Left lung (tissue), 4 donors: ENCODE measurements at regions not wholly inside any gene's neighbourhood (a gene's known extent, or its start where the extent isn't known, plus 50 kb on each side); places are given as distances from the start of the nearest gene placed in this dataset.

Experiments used
- ATAC-seq: fragments of 200-7000 bp; cut with Tn5 transposase; one replicate; pipeline ENCODE4 v1.9.1; 2020; ENCODE audit warnings: moderate library complexity
- DNase-seq, 4 donors: peaks; one replicate each; pipeline ENCODE4 v3.0.0-alpha.2; 2013 to 2020
- H3K27ac ChIP-seq, 2 donors: fragments of 200-600 bp; sonication (generic) in 1 of 2; one replicate each; pipeline versions ENCODE4 v1.5.0 to v1.8.0; 2020 to 2021
- H3K27me3 ChIP-seq, 2 donors: fragments of 200-600 bp; sonication (generic) in 1 of 2; one replicate each; pipeline versions ENCODE4 v1.5.0 to v1.8.0; 2020 to 2021
- H3K36me3 ChIP-seq, 2 donors: fragments of 200-600 bp; sonication (generic) in 1 of 2; one replicate each; pipeline versions ENCODE4 v1.5.0 to v1.8.0; 2020 to 2021
- H3K4me1 ChIP-seq, 2 donors: fragments of 200-600 bp; one replicate each; pipeline ENCODE4 v1.8.0; 2021
- H3K4me3 ChIP-seq, 2 donors: fragments of 200-600 bp; sonication (generic) in 1 of 2; one replicate each; pipeline versions ENCODE4 v1.5.0 to v1.8.0; 2020 to 2021; ENCODE audit warnings: mild to moderate bottlenecking in 1 of 2
- H3K9me3 ChIP-seq, 2 donors: fragments of 200-600 bp; sonication (generic) in 1 of 2; one replicate each; pipeline versions ENCODE4 v1.5.0 to v1.8.0; 2020 to 2021
- intact Hi-C, 2 donors: fragments of 100-400 bp; cut with DNase I; formaldehyde crosslinking; loops; one replicate each; pipeline versions ENCODE4 v1.11.2 to v1.14.2; 2022
- TF ChIP-seq, protein P1 (sequence below), 2 donors: fragments of 200-600 bp; sonication (generic) in 1 of 2; IDR thresholded peaks; one replicate each; pipeline versions ENCODE4 v1.5.0 to v1.8.0; 2021; ENCODE audit warnings: antibody characterized with exemption in 2 of 2
- donor health status: DM: no; HTN: yes; CAD: no.
- donor health status: DM: no; HTN: no; CAD: no.

DNA sequence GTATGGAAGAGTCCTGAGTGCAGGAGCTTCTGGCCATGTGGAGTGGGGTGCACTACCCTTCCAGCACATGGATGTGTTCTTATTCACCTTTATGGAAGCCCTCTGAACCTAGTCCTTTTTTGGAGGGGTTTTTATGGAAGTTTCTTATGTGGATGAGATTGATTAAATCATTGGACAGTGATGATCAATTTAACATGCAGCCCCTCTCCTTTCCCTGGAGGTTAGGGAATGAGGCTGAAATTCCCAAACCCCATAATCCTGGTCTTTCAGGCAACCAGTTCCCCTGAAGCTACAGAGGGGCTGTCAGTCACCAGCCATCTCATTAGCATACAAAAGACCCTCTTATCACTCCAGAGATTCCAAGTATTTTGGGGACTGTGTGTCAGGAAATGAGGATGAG is 183.9 kb upstream of the MAP3K7 start:
- no peaks in the 10 kb centered on the region for H3K27me3 ChIP-seq
- ATAC-seq (no peak), DNase-seq (no peak)
- intact Hi-C loops, result no loop called here
- TF ChIP-seq, protein P1, sequence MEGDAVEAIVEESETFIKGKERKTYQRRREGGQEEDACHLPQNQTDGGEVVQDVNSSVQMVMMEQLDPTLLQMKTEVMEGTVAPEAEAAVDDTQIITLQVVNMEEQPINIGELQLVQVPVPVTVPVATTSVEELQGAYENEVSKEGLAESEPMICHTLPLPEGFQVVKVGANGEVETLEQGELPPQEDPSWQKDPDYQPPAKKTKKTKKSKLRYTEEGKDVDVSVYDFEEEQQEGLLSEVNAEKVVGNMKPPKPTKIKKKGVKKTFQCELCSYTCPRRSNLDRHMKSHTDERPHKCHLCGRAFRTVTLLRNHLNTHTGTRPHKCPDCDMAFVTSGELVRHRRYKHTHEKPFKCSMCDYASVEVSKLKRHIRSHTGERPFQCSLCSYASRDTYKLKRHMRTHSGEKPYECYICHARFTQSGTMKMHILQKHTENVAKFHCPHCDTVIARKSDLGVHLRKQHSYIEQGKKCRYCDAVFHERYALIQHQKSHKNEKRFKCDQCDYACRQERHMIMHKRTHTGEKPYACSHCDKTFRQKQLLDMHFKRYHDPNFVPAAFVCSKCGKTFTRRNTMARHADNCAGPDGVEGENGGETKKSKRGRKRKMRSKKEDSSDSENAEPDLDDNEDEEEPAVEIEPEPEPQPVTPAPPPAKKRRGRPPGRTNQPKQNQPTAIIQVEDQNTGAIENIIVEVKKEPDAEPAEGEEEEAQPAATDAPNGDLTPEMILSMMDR (IDR thresholded peaks at IDR 0.05), result no peak
- no peaks in the 10 kb centered on the region for H3K9me3 ChIP-seq
- H3K4me3 ChIP-seq, result no peak overlapping the region
- no peaks in the 10 kb centered on the region for H3K36me3 ChIP-seq
- H3K4me1 ChIP-seq, result no peaks in the 10 kb centered on the region
- H3K27ac ChIP-seq, result no peak overlapping the region

DNA sequence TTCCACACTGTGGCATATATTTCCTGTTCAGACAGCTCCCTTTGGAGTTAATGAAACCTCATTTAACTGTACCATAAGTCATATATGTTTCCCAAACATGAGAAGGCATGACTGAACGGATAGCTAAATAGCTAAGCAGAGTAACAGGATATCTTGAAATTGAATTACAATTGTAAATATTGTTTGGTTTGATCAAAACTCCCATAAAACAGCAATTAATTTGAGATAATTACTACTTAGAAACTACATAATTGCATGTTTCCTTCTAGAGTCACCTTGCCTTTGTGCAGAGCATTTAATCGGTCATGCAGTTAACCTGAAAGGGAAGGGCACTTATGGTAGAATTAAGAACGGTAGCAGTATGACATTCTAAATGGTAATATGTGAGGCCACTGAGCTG is 179.0 kb upstream of the MAP3K7 start:
- no peaks in the 10 kb centered on the region for H3K36me3 ChIP-seq
- no peak for DNase-seq
- intact Hi-C loops, result no loop called here
- ATAC-seq, result no peak
- H3K27me3 ChIP-seq, result no peaks in the 10 kb centered on the region
- no peaks in the 10 kb centered on the region for H3K4me1 ChIP-seq
- TF ChIP-seq, protein P1 (IDR thresholded peaks at IDR 0.05), result no peak
- H3K4me3 ChIP-seq, result no peak overlapping the region
- no peaks in the 10 kb centered on the region for H3K9me3 ChIP-seq
- H3K27ac ChIP-seq, result no peak overlapping the region

DNA sequence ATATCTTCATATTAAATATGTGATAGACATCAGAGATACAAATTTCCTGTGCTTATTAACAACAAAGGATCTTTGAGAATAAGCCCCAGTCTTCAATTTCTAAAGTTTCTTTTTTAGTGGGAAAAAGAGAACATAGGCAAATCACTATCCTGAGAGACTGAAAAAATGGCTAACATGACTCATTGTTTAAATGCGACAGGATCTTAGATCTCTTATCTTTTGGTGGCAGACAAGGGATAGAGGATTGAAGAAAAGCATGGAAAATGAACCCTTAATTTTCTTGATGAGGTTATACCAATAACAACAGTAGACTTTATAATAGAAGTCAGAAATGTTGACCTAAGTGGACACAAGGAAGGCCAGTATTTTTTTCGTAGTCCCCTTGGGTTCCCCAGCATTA is 178.6 kb upstream of the MAP3K7 start:
- ATAC-seq (peak; percentile 59), DNase-seq (no peak)
- no peak overlapping the region for H3K4me3 ChIP-seq
- TF ChIP-seq, protein P1 (IDR thresholded peaks at IDR 0.05), result no peak
- H3K27ac ChIP-seq, result no peak overlapping the region
- no peaks in the 10 kb centered on the region for H3K4me1 ChIP-seq
- H3K36me3 ChIP-seq, result no peaks in the 10 kb centered on the region
- intact Hi-C loops, result no loop called here
- no peaks in the 10 kb centered on the region for H3K9me3 ChIP-seq
- no peaks in the 10 kb centered on the region for H3K27me3 ChIP-seq

DNA sequence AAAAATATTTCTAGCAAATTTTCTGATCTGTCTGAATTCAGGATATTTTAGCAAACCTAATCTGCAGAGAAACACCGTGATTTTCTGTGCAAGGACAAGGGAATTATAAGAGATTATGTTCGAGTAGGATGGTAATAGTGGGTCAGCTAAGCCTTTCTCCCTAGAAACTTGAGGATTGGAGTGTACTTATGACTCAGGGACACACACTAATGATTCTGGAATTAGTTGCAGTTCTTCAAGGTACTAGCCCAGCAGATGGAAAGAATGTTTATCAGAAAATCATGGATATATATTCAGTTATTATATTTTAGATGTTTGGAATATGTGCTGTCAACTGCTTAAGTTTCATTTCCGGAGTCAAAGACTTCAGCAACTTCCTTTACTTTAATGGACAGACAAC is 177.1 kb upstream of the MAP3K7 start:
- no peaks in the 10 kb centered on the region for H3K36me3 ChIP-seq
- H3K27me3 ChIP-seq, result no peaks in the 10 kb centered on the region
- no peaks in the 10 kb centered on the region for H3K4me1 ChIP-seq
- intact Hi-C loops, result no loop called here
- ATAC-seq, result peak; percentile 49
- no peak overlapping the region for H3K27ac ChIP-seq
- TF ChIP-seq, protein P1 (IDR thresholded peaks at IDR 0.05), result no peak
- H3K4me3 ChIP-seq, result no peak overlapping the region
- DNase-seq, result no peak
- H3K9me3 ChIP-seq, result no peaks in the 10 kb centered on the region

DNA sequence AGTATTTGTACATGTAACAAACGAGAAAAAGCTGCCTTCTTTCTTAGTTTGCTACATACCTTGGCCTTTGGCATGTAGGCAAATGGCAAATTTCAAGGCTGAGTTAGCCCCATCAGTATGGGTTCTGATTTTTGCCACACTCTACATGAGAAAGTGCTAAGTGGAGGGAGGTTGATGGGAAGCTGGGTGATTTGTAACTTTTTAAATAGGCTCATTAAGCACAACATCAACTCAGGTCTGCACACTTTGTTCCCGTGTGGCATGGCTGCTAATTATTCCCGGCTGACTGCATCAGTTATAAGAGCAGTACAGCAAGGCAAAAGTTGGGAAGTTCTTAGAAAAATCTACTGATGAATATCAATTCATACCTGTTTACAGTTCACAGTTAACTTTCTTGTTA is 172.8 kb upstream of the MAP3K7 start:
- TF ChIP-seq, protein P1 (IDR thresholded peaks at IDR 0.05), result no peak
- H3K4me1 ChIP-seq, result no peaks in the 10 kb centered on the region
- H3K9me3 ChIP-seq, result no peaks in the 10 kb centered on the region
- H3K27ac ChIP-seq, result no peak overlapping the region
- no peak overlapping the region for H3K4me3 ChIP-seq
- no peaks in the 10 kb centered on the region for H3K36me3 ChIP-seq
- DNase-seq, result no peak
- no peaks in the 10 kb centered on the region for H3K27me3 ChIP-seq
- ATAC-seq, result no peak
- intact Hi-C loops, result no loop called here
